ENCODE measurements at regions not wholly inside any gene's neighbourhood (a gene's known extent, or its start where the extent isn't known, plus 50 kb on each side); places are given as distances from the start of the nearest gene placed in this dataset.

DNA sequence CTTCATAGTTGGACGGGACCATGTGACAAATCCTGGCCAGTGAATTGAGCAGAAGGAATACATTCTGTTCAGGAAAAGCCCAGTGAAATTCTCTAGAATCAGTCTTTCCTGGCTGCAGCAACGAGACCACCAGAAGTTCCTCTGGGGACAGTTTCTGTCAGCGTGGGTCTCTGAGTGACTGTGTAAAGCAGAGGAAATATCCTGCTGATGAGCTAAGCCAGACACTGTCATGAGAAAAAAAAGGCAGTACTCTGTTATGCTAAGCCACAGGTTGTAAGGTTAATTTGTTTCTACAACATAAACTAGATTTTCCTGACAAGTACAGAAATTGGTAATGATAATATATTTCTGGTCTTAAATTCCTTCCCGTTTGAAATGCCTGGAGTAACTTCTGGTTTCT lies 664.4 kb downstream of the LMO4 start:
- TF ChIP-seq, protein P1, sequence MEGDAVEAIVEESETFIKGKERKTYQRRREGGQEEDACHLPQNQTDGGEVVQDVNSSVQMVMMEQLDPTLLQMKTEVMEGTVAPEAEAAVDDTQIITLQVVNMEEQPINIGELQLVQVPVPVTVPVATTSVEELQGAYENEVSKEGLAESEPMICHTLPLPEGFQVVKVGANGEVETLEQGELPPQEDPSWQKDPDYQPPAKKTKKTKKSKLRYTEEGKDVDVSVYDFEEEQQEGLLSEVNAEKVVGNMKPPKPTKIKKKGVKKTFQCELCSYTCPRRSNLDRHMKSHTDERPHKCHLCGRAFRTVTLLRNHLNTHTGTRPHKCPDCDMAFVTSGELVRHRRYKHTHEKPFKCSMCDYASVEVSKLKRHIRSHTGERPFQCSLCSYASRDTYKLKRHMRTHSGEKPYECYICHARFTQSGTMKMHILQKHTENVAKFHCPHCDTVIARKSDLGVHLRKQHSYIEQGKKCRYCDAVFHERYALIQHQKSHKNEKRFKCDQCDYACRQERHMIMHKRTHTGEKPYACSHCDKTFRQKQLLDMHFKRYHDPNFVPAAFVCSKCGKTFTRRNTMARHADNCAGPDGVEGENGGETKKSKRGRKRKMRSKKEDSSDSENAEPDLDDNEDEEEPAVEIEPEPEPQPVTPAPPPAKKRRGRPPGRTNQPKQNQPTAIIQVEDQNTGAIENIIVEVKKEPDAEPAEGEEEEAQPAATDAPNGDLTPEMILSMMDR (IDR thresholded peaks at IDR 0.05 in 8 of 11, conservative IDR thresholded peaks at IDR 0.05 in 3 of 11): no peak
- TF ChIP-seq POLR2AphosphoS5 (IDR thresholded peaks at IDR 0.05) (no peak), POLR2A (IDR thresholded peaks at IDR 0.05) (no peak)
